Activated T-cell treated with anti-CD3 and anti-CD28 coated beads, Interleukin-2, amount 50 U/mL, for 72 hours (primary cell): ENCODE measurements at regions not wholly inside any gene's neighbourhood (a gene's known extent, or its start where the extent isn't known, plus 50 kb on each side); places are given as distances from the start of the nearest gene placed in this dataset.
"Not testable (repeated sequence)": the region's sequence is repeated elsewhere in the genome, so short reads cannot be mapped to it uniquely, and the experiment has no call there.

Experiments used
- ATAC-seq, 2 donors: fragments of 150-1000 bp; cut with Tn5 transposase; replicated peaks in 1 of 2; 2 replicates each; pipeline ENCODE4 v1.10.0; 2021; ENCODE audit warnings: moderate library complexity in 2 of 2, mild to moderate bottlenecking in 1 of 2
- DNase-seq, 2 donors: peaks; one replicate each; pipeline ENCODE4 v3.0.0; 2021 to 2022; ENCODE audit warnings: mixed read lengths in 1 of 2
- H3K27ac Mint-ChIP-seq: one replicate; pipeline ENCODE4 v1.8.0; 2022; ENCODE audit warnings: mild to moderate bottlenecking, moderate library complexity, mixed read lengths
- H3K27me3 Mint-ChIP-seq: one replicate; pipeline ENCODE4 v1.8.0; 2022; ENCODE audit warnings: low read depth, mixed read lengths
- H3K36me3 Mint-ChIP-seq, 2 donors: one replicate each; pipeline ENCODE4 v1.8.0; 2022; ENCODE audit warnings: mixed read lengths in 2 of 2, mild to moderate bottlenecking in 1 of 2; ENCODE audit not compliant: insufficient read depth in 2 of 2
- H3K4me1 Mint-ChIP-seq: one replicate; pipeline ENCODE4 v1.8.0; 2022; ENCODE audit warnings: low read depth, mixed read lengths
- H3K4me3 Mint-ChIP-seq, 2 donors: one replicate each; pipeline ENCODE4 v1.8.0; 2022; ENCODE audit warnings: mild to moderate bottlenecking in 2 of 2, mixed read lengths in 2 of 2, moderate library complexity in 2 of 2
- H3K9me3 Mint-ChIP-seq, 2 donors: one replicate each; pipeline ENCODE4 v1.8.0; 2022; ENCODE audit warnings: mixed read lengths in 2 of 2

GRCh38 chr3:31191354-31191753 is 296.9 kb upstream of the GADL1 start:
- peaks cover 0 to 4% of the 10 kb centered on the region in 2 donors for H3K36me3 Mint-ChIP-seq
- no peak for ATAC-seq
- no peak overlapping the region for H3K27ac Mint-ChIP-seq
- H3K4me1 Mint-ChIP-seq = peaks cover 7% of the 10 kb centered on the region
- peaks cover 10 to 11% of the 10 kb centered on the region in 2 donors for H3K9me3 Mint-ChIP-seq
- no peak for DNase-seq
- H3K27me3 Mint-ChIP-seq = no peaks in the 10 kb centered on the region
- no peak overlapping the region for H3K4me3 Mint-ChIP-seq

GRCh38 chr3:31193429-31193828 is 299.0 kb upstream of the GADL1 start:
- no peaks in the 10 kb centered on the region for H3K27me3 Mint-ChIP-seq
- peaks cover 0 to 4% of the 10 kb centered on the region in 2 donors for H3K36me3 Mint-ChIP-seq
- peak overlapping the region in 1 of 2 donors; percentile 5 for H3K4me3 Mint-ChIP-seq
- ATAC-seq (peak; percentile 31 to 88), DNase-seq (no peak)
- peaks cover 7% of the 10 kb centered on the region for H3K4me1 Mint-ChIP-seq
- peak overlapping the region; percentile 16 for H3K27ac Mint-ChIP-seq
- H3K9me3 Mint-ChIP-seq = peaks cover 10 to 11% of the 10 kb centered on the region in 2 donors

GRCh38 chr3:31193871-31194270 is 299.4 kb upstream of the GADL1 start:
- H3K27me3 Mint-ChIP-seq = no peaks in the 10 kb centered on the region
- peak overlapping the region in 1 of 2 donors; percentile 11 for H3K4me3 Mint-ChIP-seq
- H3K27ac Mint-ChIP-seq = peak overlapping the region; percentile 2
- ATAC-seq (no peak), DNase-seq (no peak)
- H3K9me3 Mint-ChIP-seq = peaks cover 10 to 11% of the 10 kb centered on the region in 2 donors
- peaks cover 0 to 4% of the 10 kb centered on the region in 2 donors for H3K36me3 Mint-ChIP-seq
- H3K4me1 Mint-ChIP-seq = peaks cover 7% of the 10 kb centered on the region

- Mint-ChIP-seq H3K36me3 (peaks cover 0 to 4% of the 10 kb centered on the region in 2 donors), H3K9me3 (peaks cover 12 to 13% of the 10 kb centered on the region in 2 donors), H3K27ac (no peak overlapping the region), H3K4me3 (no peak overlapping the region), H3K4me1 (peaks cover 7% of the 10 kb centered on the region), H3K27me3 (no peaks in the 10 kb centered on the region)
- ATAC-seq (no peak), DNase-seq (no peak)
These were observed 301.8 kb upstream of the GADL1 start for GRCh38 chr3:31196261-31196660.

GRCh38 chr3:31196881-31197364 is 302.5 kb upstream of the GADL1 start:
- DNase-seq (no peak), ATAC-seq (no peak)
- H3K27me3 Mint-ChIP-seq = no peaks in the 10 kb centered on the region
- H3K4me1 Mint-ChIP-seq = peaks cover 7% of the 10 kb centered on the region
- H3K27ac Mint-ChIP-seq = no peak overlapping the region
- peaks cover 9 to 11% of the 10 kb centered on the region in 2 donors for H3K9me3 Mint-ChIP-seq
- H3K36me3 Mint-ChIP-seq = peaks cover 0 to 4% of the 10 kb centered on the region in 2 donors
- no peak overlapping the region for H3K4me3 Mint-ChIP-seq

- ATAC-seq (no peak), DNase-seq (no peak)
- Mint-ChIP-seq H3K27ac (no peak overlapping the region), H3K9me3 (peaks cover 6 to 8% of the 10 kb centered on the region in 2 donors), H3K27me3 (no peaks in the 10 kb centered on the region), H3K4me1 (peaks cover 6% of the 10 kb centered on the region), H3K4me3 (no peak overlapping the region), H3K36me3 (peaks cover 0 to 4% of the 10 kb centered on the region in 2 donors)
These were observed 303.5 kb upstream of the GADL1 start for GRCh38 chr3:31197941-31198340.

GRCh38 chr3:31198890-31199289 is 304.4 kb upstream of the GADL1 start:
- Mint-ChIP-seq H3K4me1 (no peaks in the 10 kb centered on the region), H3K36me3 (no peaks in the 10 kb centered on the region), H3K4me3 (no peak overlapping the region), H3K27me3 (no peaks in the 10 kb centered on the region), H3K9me3 (peaks cover 2 to 3% of the 10 kb centered on the region in 2 donors), H3K27ac (no peak overlapping the region)
- ATAC-seq = no peak
- no peak for DNase-seq

GRCh38 chr3:31203960-31204795 is 309.7 kb upstream of the GADL1 start:
- DNase-seq (no peak), ATAC-seq (no peak)
- no peak overlapping the region for H3K4me3 Mint-ChIP-seq
- no peak overlapping the region for H3K27ac Mint-ChIP-seq
- H3K36me3 Mint-ChIP-seq = peaks cover 2 to 5% of the 10 kb centered on the region in 2 donors
- H3K27me3 Mint-ChIP-seq = no peaks in the 10 kb centered on the region
- H3K9me3 Mint-ChIP-seq = peaks cover 5 to 9% of the 10 kb centered on the region in 2 donors
- peaks cover under 1% of the 10 kb centered on the region for H3K4me1 Mint-ChIP-seq

- DNase-seq, H3K27ac Mint-ChIP-seq, H3K27me3 Mint-ChIP-seq, H3K36me3 Mint-ChIP-seq, H3K4me1 Mint-ChIP-seq, H3K9me3 Mint-ChIP-seq, ATAC-seq, H3K4me3 Mint-ChIP-seq: not testable (repeated sequence)
These were observed 310.3 kb upstream of the GADL1 start for GRCh38 chr3:31204796-31205056.

GRCh38 chr3:31210068-31210645 is 315.7 kb upstream of the GADL1 start:
- peaks cover 42% of the 10 kb centered on the region for H3K4me1 Mint-ChIP-seq
- no peak overlapping the region for H3K4me3 Mint-ChIP-seq
- peaks cover 2 to 5% of the 10 kb centered on the region in 2 donors for H3K36me3 Mint-ChIP-seq
- peaks cover 2 to 7% of the 10 kb centered on the region in 2 donors for H3K9me3 Mint-ChIP-seq
- no peak overlapping the region for H3K27ac Mint-ChIP-seq
- DNase-seq (no peak), ATAC-seq (no peak)
- no peaks in the 10 kb centered on the region for H3K27me3 Mint-ChIP-seq

GRCh38 chr3:31213869-31214486 is 318.7 kb upstream of the STT3B start:
- Mint-ChIP-seq H3K27me3 (no peaks in the 10 kb centered on the region), H3K27ac (peak overlapping the region; percentile 25), H3K36me3 (peaks cover 0 to 2% of the 10 kb centered on the region in 2 donors), H3K9me3 (no peaks in the 10 kb centered on the region), H3K4me1 (peaks cover 73% of the 10 kb centered on the region), H3K4me3 (peak overlapping the region; percentile 16 to 69)
- ATAC-seq = peak; percentile 6 to 18
- DNase-seq = no peak

- DNase-seq (no peak), ATAC-seq (peak; percentile 86 to 87)
- H3K27me3 Mint-ChIP-seq = no peaks in the 10 kb centered on the region
- peaks cover 0 to 1% of the 10 kb centered on the region in 2 donors for H3K9me3 Mint-ChIP-seq
- H3K4me3 Mint-ChIP-seq = peak overlapping the region; percentile 9 to 55
- H3K27ac Mint-ChIP-seq = peak overlapping the region; percentile 78
- peaks cover 3 to 4% of the 10 kb centered on the region in 2 donors for H3K36me3 Mint-ChIP-seq
- H3K4me1 Mint-ChIP-seq = peaks cover 86% of the 10 kb centered on the region
These were observed 314.6 kb upstream of the STT3B start for GRCh38 chr3:31218082-31218481.

GRCh38 chr3:31219131-31219843 is 313.4 kb upstream of the STT3B start:
- Mint-ChIP-seq H3K9me3 (peaks cover 0 to 1% of the 10 kb centered on the region in 2 donors), H3K4me1 (peaks cover 82% of the 10 kb centered on the region), H3K36me3 (peaks cover 3 to 4% of the 10 kb centered on the region in 2 donors), H3K27ac (peak overlapping the region; percentile 9), H3K27me3 (no peaks in the 10 kb centered on the region), H3K4me3 (peak overlapping the region in 1 of 2 donors; percentile 55)
- ATAC-seq (no peak), DNase-seq (no peak)
